ENCODE measurements at regions not wholly inside any gene's neighbourhood (a gene's known extent, or its start where the extent isn't known, plus 50 kb on each side); places are given as distances from the start of the nearest gene placed in this dataset.

GRCh38 chr13:85095418-85096272 lies 703.6 kb downstream of the SLITRK6 start (continued):
- TF ChIP-seq ZNF462 (CRISPR knock-in tag; IDR thresholded peaks at IDR 0.05) (no peak), POLR2AphosphoS5 (IDR thresholded peaks at IDR 0.05; ENCODE audit: low read depth) (no peak), EZH2phosphoT487 (IDR thresholded peaks at IDR 0.05; ENCODE audit: unreplicated experiment) (no peak), ZNF114 (CRISPR knock-in tag; IDR thresholded peaks at IDR 0.05) (no peak), NANOG (IDR thresholded peaks at IDR 0.05; ENCODE audit: borderline replicate concordance) (no peak)

- no peak for ATAC-seq
- no peak overlapping the region for H3K27ac Mint-ChIP-seq
- no peak for TF ChIP-seq NANOG (IDR thresholded peaks at IDR 0.05; ENCODE audit: borderline replicate concordance)
- no peak for TF ChIP-seq EZH2 (IDR thresholded peaks at IDR 0.05; ENCODE audit: low read depth, unreplicated experiment)
- no peak for TF ChIP-seq EZH2phosphoT487 (IDR thresholded peaks at IDR 0.05; ENCODE audit: unreplicated experiment)
- TF ChIP-seq, protein P1, sequence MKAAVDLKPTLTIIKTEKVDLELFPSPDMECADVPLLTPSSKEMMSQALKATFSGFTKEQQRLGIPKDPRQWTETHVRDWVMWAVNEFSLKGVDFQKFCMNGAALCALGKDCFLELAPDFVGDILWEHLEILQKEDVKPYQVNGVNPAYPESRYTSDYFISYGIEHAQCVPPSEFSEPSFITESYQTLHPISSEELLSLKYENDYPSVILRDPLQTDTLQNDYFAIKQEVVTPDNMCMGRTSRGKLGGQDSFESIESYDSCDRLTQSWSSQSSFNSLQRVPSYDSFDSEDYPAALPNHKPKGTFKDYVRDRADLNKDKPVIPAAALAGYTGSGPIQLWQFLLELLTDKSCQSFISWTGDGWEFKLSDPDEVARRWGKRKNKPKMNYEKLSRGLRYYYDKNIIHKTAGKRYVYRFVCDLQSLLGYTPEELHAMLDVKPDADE (IDR thresholded peaks at IDR 0.05), result no peak
- TF ChIP-seq JUNB (IDR thresholded peaks at IDR 0.05; ENCODE audit: unreplicated experiment), result no peak
- TF ChIP-seq ZNF331 (CRISPR knock-in tag; IDR thresholded peaks at IDR 0.05; ENCODE audit: low read depth), result no peak
- TF ChIP-seq STAT1 (IDR thresholded peaks at IDR 0.05; ENCODE audit: unreplicated experiment), result no peak
- no peak for TF ChIP-seq ZNF114 (CRISPR knock-in tag; IDR thresholded peaks at IDR 0.05)
- TF ChIP-seq CREB1 (CRISPR knock-in tag; IDR thresholded peaks at IDR 0.05; ENCODE audit: low read depth), result no peak
Observed at GRCh38 chr13:85093808-85094207, 705.4 kb downstream of the SLITRK6 start.

More at GRCh38 chr13:85093808-85094207, 705.4 kb downstream of the SLITRK6 start:
- H3K9me3 Mint-ChIP-seq, result no peaks in the 10 kb centered on the region
- H3K9me2 ChIP-seq (ENCODE audit: insufficient read depth), result no peaks in the 10 kb centered on the region; the same call in 1 of the 2 replicates
- no peaks in the 10 kb centered on the region for H3F3A ChIP-seq (replicated peaks; ENCODE audit: low read depth)
- no peak overlapping the region for H3K4me3 ChIP-seq
- H3K27me3 ChIP-seq (ENCODE audit: insufficient read depth), result no peaks in the 10 kb centered on the region
- H3K36me3 ChIP-seq (ENCODE audit: insufficient read depth), result no peaks in the 10 kb centered on the region
- H3K4me1 Mint-ChIP-seq, result no peaks in the 10 kb centered on the region
- no peak overlapping the region for H3K27ac ChIP-seq (ENCODE audit: low read depth)
- H3K4me2 ChIP-seq, result no peak overlapping the region
- DNase-seq (ENCODE audit: low spot score), result no peak
- no peaks in the 10 kb centered on the region for H3K79me2 ChIP-seq (replicated peaks; ENCODE audit: insufficient read depth)
- no peaks in the 10 kb centered on the region for H3K36me3 Mint-ChIP-seq (ENCODE audit: low read depth)
- H2AFZ ChIP-seq, result 0 out of 2 replicates have a peak overlapping the region, but pooled peaks have one; percentile 8
- H3K27me3 Mint-ChIP-seq (ENCODE audit: insufficient read depth, low read depth, poor library complexity), result no peaks in the 10 kb centered on the region
- no peak overlapping the region for H3K4me3 Mint-ChIP-seq
- no peaks in the 10 kb centered on the region for H3K4me1 ChIP-seq (ENCODE audit: insufficient read depth)
- H4K20me1 ChIP-seq (replicated peaks; ENCODE audit: insufficient read depth), result no peaks in the 10 kb centered on the region
